C1 segment of cervical spinal cord (tissue), 14 donors: ENCODE measurements at regions not wholly inside any gene's neighbourhood (a gene's known extent, or its start where the extent isn't known, plus 50 kb on each side); places are given as distances from the start of the nearest gene placed in this dataset.

Experiments used
- DNase-seq, 14 donors: peaks; one replicate each; lab custom pipeline; 2025; lab: John Stamatoyannopoulos, UW

- no peak for DNase-seq
Observed at GRCh38 chr18:6465281-6465680, 50.6 kb upstream of the L3MBTL4 start.

DNA sequence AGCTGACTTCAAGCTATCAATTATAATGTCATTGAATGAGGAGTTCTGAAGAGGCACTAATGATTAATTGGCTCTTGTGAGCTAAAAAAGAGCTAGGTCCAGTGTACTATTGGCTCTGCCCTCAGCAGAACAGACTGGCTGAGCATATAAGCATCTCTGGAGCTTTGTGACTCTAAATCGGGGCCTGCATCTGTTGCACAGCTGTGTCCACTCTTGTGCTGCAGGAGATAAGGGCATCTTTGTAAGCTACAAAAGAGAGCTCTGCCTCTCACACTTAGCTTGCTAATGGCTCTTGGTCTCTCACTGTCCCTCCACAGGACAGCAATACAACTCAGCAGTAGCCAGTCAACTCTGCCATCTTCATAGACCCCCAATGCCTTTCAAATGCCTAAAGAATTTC is 61.5 kb upstream of the L3MBTL4 start:
- peak in 3 of 14 donors; percentile 3 to 5 (median 4) for DNase-seq

GRCh38 chr18:6476880-6477279 is 62.2 kb upstream of the L3MBTL4 start:
- no peak for DNase-seq

GRCh38 chr18:6478121-6478520 is 63.4 kb upstream of the L3MBTL4 start:
- DNase-seq: no peak

DNA sequence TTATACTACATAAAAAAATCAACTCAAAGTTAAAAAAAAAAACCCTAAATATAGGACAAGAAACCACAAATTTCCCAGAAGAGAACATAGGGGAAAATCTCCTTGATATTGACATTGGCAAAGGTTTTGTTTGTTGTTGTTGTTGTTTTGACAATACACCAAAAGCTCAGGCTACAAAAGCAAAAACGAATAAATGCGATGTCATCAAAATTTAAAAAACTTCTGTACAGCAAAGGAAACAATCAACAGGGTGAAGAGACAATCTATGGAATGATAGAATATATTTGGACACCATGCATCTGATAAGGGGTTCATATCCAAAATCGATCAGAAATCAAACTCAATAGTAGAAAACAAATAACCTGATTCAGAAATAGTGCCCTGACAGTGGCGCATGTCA is 65.0 kb upstream of the L3MBTL4 start:
- no peak for DNase-seq

DNA sequence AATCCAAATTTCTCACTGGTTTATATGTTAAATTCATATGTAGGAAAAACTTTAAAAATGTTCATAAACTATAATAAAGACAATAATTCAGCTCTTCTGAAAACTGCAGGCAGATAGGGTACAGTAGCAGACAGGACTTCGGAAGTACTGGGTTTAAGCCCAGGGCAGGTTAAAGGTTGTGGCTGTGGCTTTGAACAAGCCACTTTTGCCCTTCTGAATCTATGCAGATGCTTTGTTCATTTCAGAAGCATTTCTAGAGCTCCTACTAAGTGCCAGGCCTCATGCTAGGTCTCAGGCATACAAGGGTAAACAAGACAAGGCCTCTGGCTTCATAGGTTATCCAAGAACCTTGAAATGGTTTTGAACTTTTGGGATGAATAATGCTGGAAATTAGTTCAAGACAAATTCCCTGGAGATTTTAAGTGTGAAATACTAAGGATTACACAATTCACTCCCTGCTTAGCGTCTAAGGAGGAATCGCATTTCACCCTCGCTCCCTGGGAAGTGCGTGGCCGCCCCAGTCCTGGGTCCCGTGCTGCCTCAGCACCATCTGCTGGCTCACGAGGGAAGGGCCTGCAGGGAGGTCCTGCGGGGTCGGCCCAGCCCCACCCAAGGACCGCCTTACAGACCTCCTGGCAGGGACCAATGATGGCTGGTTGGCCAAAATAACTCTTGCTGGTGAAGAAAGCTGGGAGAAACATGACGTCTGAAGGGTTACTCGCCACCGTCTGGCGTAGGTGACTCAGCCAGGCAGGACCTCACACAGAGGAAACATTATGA is 67.7 kb upstream of the L3MBTL4 start:
- peak in 5 of 14 donors; percentile 0 to 26 (median 19) for DNase-seq

- DNase-seq: no peak
Observed at GRCh38 chr18:6484659-6485058, 69.9 kb upstream of the L3MBTL4 start.

- DNase-seq: no peak
Observed at GRCh38 chr18:6486313-6486712, 71.6 kb upstream of the L3MBTL4 start.

GRCh38 chr18:6486764-6487426 is 72.2 kb upstream of the L3MBTL4 start:
- DNase-seq: no peak

DNA sequence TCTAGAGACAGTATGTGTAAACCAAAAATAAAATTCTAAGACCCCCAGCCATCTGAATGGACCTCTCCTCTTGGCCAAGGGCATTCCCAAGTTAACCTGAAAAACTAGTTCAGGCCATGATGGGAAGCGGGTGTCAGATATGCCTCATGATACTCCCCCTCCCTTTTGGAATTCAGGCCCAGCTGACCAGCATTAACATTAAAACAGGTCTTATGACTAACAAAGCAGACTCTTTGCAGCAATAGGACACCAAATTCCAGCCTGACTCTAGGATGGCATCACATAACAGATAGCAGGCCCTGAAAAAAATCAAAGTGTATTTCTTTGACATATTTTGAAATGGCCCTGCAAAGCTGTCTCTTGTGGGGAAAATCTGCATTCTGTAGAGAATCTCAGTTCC is 73.3 kb upstream of the L3MBTL4 start:
- no peak for DNase-seq

- no peak for DNase-seq
Observed at GRCh38 chr18:6488956-6489355, 74.2 kb upstream of the L3MBTL4 start.

GRCh38 chr18:6489977-6490376 is 75.3 kb upstream of the L3MBTL4 start:
- DNase-seq: no peak

DNA sequence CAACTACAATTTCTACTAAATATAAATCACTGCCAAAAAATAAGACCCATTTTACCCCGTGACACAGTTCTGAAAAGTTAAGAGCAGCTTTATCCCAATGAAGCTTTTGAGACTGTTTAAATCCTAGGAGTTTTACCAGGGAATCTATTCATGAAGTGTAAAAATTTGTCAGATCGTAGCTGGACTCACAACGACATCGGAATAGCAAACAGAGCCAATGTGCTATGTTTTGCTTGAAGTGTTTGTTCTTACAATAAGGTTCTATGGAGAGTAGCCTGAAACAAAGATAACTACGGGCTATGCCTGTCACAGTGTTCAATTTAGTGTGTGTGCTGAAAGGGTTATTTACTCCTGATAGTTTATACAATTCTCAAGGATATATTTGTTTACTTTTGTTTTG is 78.5 kb upstream of the L3MBTL4 start:
- DNase-seq: no peak

DNA sequence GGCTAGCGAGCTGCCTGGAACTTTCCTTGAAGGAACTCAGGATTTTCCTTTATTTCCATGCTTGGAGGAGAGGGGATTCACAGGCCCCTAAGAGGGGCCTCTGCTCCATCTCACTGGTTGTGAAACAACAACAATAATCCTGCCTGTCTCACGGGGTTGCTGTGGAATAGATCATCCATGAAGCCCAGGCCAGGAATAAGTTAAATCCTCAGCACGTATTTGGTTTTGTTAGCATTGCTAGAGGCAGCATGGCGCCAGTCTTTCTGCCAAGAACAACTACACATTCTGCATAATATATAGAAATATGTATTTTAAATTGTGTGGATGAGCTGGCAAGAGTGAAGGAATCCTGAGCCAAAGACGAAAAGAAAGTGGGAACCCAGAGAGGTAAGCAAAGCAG is 80.8 kb upstream of the L3MBTL4 start:
- DNase-seq: no peak

DNA sequence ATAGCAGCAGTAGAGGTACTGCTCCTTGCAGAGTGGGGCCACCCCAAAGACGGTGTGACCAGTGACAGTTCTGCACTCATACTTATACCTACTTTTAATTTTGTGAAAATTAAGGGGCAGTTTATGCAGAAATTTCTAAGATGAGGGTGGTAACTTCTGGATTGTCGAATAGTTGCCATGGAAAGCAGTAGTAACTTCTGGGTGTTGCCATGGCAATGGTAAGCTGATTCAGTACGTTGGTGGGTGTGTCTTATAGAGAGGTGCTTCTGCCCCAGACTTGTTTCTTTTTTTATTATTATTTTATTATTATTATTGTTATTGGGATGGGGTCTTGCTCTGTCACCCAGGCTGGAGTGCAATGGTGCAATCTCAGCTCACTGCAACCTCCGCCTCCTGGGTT is 82.8 kb upstream of the L3MBTL4 start:
- no peak for DNase-seq

GRCh38 chr18:6498289-6498856 is 83.7 kb upstream of the L3MBTL4 start:
- DNase-seq: no peak

DNA sequence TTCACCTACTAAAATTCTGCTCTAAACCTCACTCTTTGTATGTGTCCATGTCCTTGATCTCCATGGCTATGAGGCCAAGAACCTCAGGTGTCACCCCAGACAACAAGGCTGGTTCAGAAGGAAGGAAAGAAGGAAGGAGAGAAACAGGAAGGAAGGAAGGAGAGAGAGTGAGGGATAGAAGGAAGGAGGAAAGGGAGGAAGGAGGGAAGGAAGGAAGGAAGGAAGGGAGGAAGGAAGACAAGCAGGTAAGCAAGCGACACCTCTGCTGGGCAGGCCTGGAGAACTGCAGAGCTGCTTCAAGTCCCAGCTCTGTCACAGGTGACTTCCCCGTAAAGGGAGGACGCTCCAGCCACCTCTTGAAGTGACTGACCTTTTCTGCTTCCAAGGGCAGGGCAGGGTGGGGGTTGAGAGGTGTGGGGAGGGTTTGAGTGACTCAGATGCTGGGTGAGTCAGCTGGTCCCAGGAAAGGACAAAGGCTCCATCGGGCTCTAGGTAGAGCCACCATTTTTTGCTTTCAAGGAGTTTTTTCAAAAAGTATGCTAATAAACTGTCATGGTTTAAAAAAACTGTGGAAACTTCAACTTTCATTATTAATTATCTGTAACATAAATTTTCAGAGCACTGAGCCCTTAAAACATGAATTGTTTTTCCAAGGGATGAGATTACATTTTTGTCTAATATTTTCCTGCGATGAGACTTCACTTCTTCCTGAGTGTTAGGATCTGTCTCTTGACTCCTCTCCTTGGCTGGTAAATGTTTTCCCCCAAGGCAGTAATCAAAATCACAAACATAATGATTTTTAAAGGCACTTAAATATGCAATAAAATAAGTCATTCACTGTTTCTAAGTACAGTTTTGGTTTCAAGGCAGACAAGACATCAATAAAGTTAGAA is 90.1 kb upstream of the L3MBTL4 start:
- no peak for DNase-seq

DNA sequence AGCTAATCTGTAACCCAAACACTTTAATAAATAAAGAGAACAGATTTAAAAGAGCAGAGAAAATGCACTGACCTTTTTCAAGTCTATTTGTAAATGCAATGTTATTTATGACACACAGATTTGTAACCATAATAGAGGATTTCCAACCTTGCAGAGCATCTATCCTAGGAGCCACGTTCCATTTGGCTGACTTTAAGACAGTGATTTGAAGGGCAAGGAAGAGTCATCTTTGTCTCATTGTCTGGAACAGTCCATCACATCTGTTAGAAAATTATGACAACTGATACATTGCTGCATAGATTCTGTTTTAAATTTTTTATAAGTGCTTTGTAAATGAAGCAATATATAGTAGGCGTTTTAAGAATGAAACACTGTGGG is 90.8 kb upstream of the L3MBTL4 start:
- DNase-seq: no peak

GRCh38 chr18:6509417-6509816 is 94.7 kb upstream of the L3MBTL4 start:
- no peak for DNase-seq

- no peak for DNase-seq
Observed at GRCh38 chr18:6509832-6510231, 95.1 kb upstream of the L3MBTL4 start.

- no peak for DNase-seq
Observed at GRCh38 chr18:6520901-6521300, 106.2 kb upstream of the L3MBTL4 start.

GRCh38 chr18:6521803-6522418 is 107.2 kb upstream of the L3MBTL4 start:
- DNase-seq: no peak
